ENCODE measurements at regions not wholly inside any gene's neighbourhood (a gene's known extent, or its start where the extent isn't known, plus 50 kb on each side); places are given as distances from the start of the nearest gene placed in this dataset.
"Not testable (repeated sequence)": the region's sequence is repeated elsewhere in the genome, so short reads cannot be mapped to it uniquely, and the experiment has no call there.

DNA sequence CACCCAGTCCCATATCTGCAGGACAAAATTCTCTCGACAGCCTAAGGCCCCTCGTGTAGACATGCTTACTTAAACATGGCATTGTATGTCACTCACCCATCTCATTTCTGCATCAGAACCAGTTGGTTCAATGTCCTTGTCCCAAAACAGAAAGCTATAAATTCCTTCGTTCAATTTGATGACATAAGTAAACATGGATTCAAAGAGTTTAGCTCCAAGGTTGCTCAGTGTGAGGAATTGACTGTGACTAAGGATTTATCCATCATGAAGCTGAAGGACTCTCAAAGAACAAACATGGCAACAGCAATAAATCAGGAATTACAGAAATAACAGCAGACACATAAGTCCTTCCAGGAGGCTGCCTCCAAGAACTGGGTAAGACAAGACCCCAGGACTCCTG lies 237.2 kb downstream of the TOMM20 start:
- Histone ChIP-seq H3K9me3 (no peaks in the 10 kb centered on the region), H3K27ac (no peak overlapping the region), H3K36me3 (no peaks in the 10 kb centered on the region), H3K4me3 (no peak overlapping the region), H3K4me1 (peaks cover 0 to 3% of the 10 kb centered on the region in 2 donors), H3K27me3 (no peaks in the 10 kb centered on the region)
- DNase-seq (ENCODE audit: low spot score in 2 of 2) = no peak
- TF ChIP-seq POLR2A (IDR thresholded peaks at IDR 0.05) = no peak
- TF ChIP-seq CTCF (IDR thresholded peaks at IDR 0.05) = no peak
- no peak for TF ChIP-seq POLR2AphosphoS5 (IDR thresholded peaks at IDR 0.05)
- intact Hi-C loops (cut with DNase I; ENCODE audit: low total_unique reads) = no loop called here

DNA sequence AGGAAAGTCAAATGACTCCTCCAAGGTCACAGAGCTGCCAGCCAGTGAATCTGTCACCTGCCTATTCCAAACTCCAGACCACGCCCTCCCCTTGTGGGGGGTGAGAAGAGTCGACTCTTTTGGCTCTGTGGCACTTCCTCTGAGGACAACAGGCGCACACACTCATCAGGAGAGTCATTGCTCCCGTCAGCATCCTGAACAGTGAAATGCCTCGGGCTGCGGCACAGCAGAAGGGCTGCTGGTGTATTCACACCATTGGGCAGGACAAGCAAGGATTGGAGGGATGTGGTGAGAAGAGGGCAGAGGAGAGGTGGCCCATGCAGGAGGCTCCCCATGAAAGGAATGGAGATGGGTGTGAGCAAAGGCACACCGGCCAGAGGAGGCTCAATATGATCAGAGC lies 239.0 kb downstream of the TOMM20 start:
- H3K4me3 ChIP-seq = no peak overlapping the region
- H3K9me3 ChIP-seq = no peaks in the 10 kb centered on the region
- no peak for DNase-seq (ENCODE audit: low spot score in 2 of 2)
- H3K27me3 ChIP-seq = no peaks in the 10 kb centered on the region
- H3K36me3 ChIP-seq = no peaks in the 10 kb centered on the region
- TF ChIP-seq CTCF (IDR thresholded peaks at IDR 0.05) = no peak
- no peak for TF ChIP-seq POLR2AphosphoS5 (IDR thresholded peaks at IDR 0.05)
- no peak for TF ChIP-seq POLR2A (IDR thresholded peaks at IDR 0.05)
- H3K4me1 ChIP-seq = peaks cover 0 to 3% of the 10 kb centered on the region in 2 donors
- intact Hi-C loops (cut with DNase I; ENCODE audit: low total_unique reads) = no loop called here
- no peak overlapping the region for H3K27ac ChIP-seq

GRCh38 chr1:234888247-234888646 lies 240.4 kb downstream of the TOMM20 start:
- H3K4me3 ChIP-seq; H3K27me3 ChIP-seq; H3K27ac ChIP-seq; H3K9me3 ChIP-seq; H3K36me3 ChIP-seq; H3K4me1 ChIP-seq; DNase-seq (ENCODE audit: low spot score in 2 of 2); intact Hi-C loops (cut with DNase I; ENCODE audit: low total_unique reads): not testable (repeated sequence)

DNA sequence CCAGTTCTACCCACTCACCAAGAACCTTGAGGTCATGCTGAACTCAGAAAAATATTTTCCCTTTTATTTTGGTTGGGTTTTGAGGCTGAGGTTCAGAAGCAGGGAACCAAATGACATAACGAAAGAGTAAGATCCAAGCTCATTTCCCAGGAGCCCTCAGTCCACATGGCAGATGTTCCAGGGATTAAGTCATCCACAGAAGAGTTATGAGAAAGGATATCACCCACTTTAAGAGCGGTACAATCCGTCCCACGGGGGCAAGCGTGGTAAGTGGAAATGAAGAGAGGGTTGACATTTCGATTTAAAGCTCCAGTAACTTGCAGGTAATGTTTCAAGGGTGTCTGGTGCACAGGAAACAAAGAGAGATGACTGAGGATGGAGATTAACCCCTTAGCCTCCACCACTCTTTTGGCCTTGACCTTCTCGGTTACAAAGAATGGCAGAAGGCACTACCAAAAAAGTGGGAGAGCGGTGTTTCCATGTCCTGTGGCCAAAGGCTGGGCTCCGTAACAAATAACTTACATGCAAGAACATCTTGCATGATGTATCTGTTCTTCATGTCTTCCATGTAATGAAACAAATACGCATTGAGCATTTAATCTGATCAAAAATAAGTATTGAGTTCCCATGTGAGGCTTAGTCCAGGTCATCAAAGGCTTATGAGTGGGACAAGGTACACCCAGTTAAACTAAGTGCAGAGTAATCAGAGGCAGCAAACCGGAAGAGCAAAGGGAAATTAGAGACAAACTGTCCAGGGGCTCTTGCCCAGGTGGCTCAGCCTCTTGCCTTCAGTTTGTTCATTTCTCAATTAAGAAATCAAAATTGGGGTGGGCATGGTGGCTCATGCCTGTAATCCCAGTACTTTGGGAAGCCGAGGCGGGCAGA lies 241.4 kb downstream of the TOMM20 start:
- Histone ChIP-seq H3K27ac (peak overlapping the region; percentile 35 to 63), H3K9me3 (no peaks in the 10 kb centered on the region), H3K4me1 (no peaks in the 10 kb centered on the region), H3K27me3 (no peaks in the 10 kb centered on the region), H3K4me3 (no peak overlapping the region), H3K36me3 (no peaks in the 10 kb centered on the region)
- intact Hi-C loops (cut with DNase I; ENCODE audit: low total_unique reads) = no loop called here
- TF ChIP-seq POLR2AphosphoS5 (IDR thresholded peaks at IDR 0.05) = no peak
- TF ChIP-seq POLR2A (IDR thresholded peaks at IDR 0.05) = no peak
- TF ChIP-seq CTCF (IDR thresholded peaks at IDR 0.05) = no peak
- DNase-seq (ENCODE audit: low spot score in 2 of 2) = no peak

- no peaks in the 10 kb centered on the region for H3K9me3 ChIP-seq
- DNase-seq (ENCODE audit: low spot score in 2 of 2) = no peak
- no peaks in the 10 kb centered on the region for H3K4me1 ChIP-seq
- no peak overlapping the region for H3K4me3 ChIP-seq
- H3K36me3 ChIP-seq = no peaks in the 10 kb centered on the region
- intact Hi-C loops (cut with DNase I; ENCODE audit: low total_unique reads) = no loop called here
- H3K27me3 ChIP-seq = no peaks in the 10 kb centered on the region
- TF ChIP-seq POLR2AphosphoS5 (IDR thresholded peaks at IDR 0.05) (no peak), POLR2A (IDR thresholded peaks at IDR 0.05) (no peak), CTCF (IDR thresholded peaks at IDR 0.05) (no peak)
- peak overlapping the region; percentile 35 to 63 for H3K27ac ChIP-seq
These were observed 242.3 kb downstream of the TOMM20 start for GRCh38 chr1:234886081-234886984.

Measured in breast epithelium (tissue), 4 donors.